ENCODE measurements at regions not wholly inside any gene's neighbourhood (a gene's known extent, or its start where the extent isn't known, plus 50 kb on each side); places are given as distances from the start of the nearest gene placed in this dataset.

GRCh38 chr4:180717451-180718033 lies 1525.7 kb upstream of the TENM3 start:
- DNase-seq, result no peak

- DNase-seq, result no peak
These were observed 1521.8 kb upstream of the TENM3 start for GRCh38 chr4:180721356-180721755.

GRCh38 chr4:180726611-180727010 lies 1516.6 kb upstream of the TENM3 start:
- no peak for DNase-seq

- DNase-seq, result no peak
These were observed 1515.7 kb upstream of the TENM3 start for GRCh38 chr4:180727478-180727877.

GRCh38 chr4:180734753-180735432 lies 1508.3 kb upstream of the TENM3 start:
- no peak for DNase-seq

- DNase-seq, result no peak
These were observed 1501.5 kb upstream of the TENM3 start for GRCh38 chr4:180741703-180742102.

GRCh38 chr4:180745019-180745418 lies 1498.2 kb upstream of the TENM3 start:
- DNase-seq, result no peak

- no peak for DNase-seq
These were observed 1492.2 kb upstream of the TENM3 start for GRCh38 chr4:180751009-180751408.

GRCh38 chr4:180757927-180758326 lies 1485.3 kb upstream of the TENM3 start:
- DNase-seq, result no peak

GRCh38 chr4:180766045-180766444 lies 1477.2 kb upstream of the TENM3 start:
- no peak for DNase-seq

GRCh38 chr4:180766944-180767729 lies 1476.1 kb upstream of the TENM3 start:
- DNase-seq, result no peak

- DNase-seq, result no peak
These were observed 1474.6 kb upstream of the TENM3 start for GRCh38 chr4:180768610-180769009.

- no peak for DNase-seq
These were observed 1473.4 kb upstream of the TENM3 start for GRCh38 chr4:180769791-180770190.

- DNase-seq, result no peak
These were observed 1472.9 kb upstream of the TENM3 start for GRCh38 chr4:180770265-180770664.

- DNase-seq, result no peak
These were observed 1458.3 kb upstream of the TENM3 start for GRCh38 chr4:180784940-180785339.

GRCh38 chr4:180788729-180789128 lies 1454.5 kb upstream of the TENM3 start:
- DNase-seq, result no peak

- DNase-seq, result no peak
These were observed 1453.3 kb upstream of the TENM3 start for GRCh38 chr4:180789929-180790328.

- no peak for DNase-seq
These were observed 1452.7 kb upstream of the TENM3 start for GRCh38 chr4:180790471-180790870.

- no peak for DNase-seq
These were observed 1450.7 kb upstream of the TENM3 start for GRCh38 chr4:180792541-180792940.

GRCh38 chr4:180794333-180794732 lies 1448.9 kb upstream of the TENM3 start:
- no peak for DNase-seq

GRCh38 chr4:180798036-180798577 lies 1445.1 kb upstream of the TENM3 start:
- no peak for DNase-seq

GRCh38 chr4:180799798-180800197 lies 1443.4 kb upstream of the TENM3 start:
- DNase-seq, result no peak

- no peak for DNase-seq
These were observed 1438.1 kb upstream of the TENM3 start for GRCh38 chr4:180805101-180805500.

- DNase-seq, result no peak
These were observed 1434.3 kb upstream of the TENM3 start for GRCh38 chr4:180808862-180809261.
